PC-9 (cell line): ENCODE measurements at regions not wholly inside any gene's neighbourhood (a gene's known extent, or its start where the extent isn't known, plus 50 kb on each side); places are given as distances from the start of the nearest gene placed in this dataset.

ENCODE experiments used
- BruUV-seq: library from RNA; stranded (reverse); fragments of 400-500 nt; replicated peaks from 2 replicates; lab custom pipeline; 2021; lab: Mats Ljungman, UMichigan
- CTCF ChIA-PET: fragments of 300-600 bp; sonication (Branson Sonifier 250); formaldehyde crosslinking; loops from one replicate; lab custom pipeline; 2022; ENCODE audit warnings: antibody characterized with exemption; lab: Charles Lee
- POLR2A ChIA-PET: fragments of 300-600 bp; sonication (Branson Sonifier 250); formaldehyde crosslinking; loops from one replicate; lab custom pipeline; 2022; ENCODE audit warnings: antibody characterized with exemption; ENCODE audit not compliant: unreplicated experiment; lab: Charles Lee
- DNase-seq, 2 experiments: peaks; one replicate each; pipeline versions ENCODE4 v3.0.0 to v3.0.0-alpha.2; 2015 to 2022; ENCODE audit warnings: mixed read lengths in 1 of 2
- H2AFZ ChIP-seq: fragments of 200-600 bp; sonication (generic); 2 replicates; pipeline ENCODE4 v1.8.1; 2017; ENCODE audit warnings: antibody characterized with exemption
- H3F3A ChIP-seq: fragments of 200-600 bp; sonication (generic); 2 replicates; pipeline ENCODE4 v1.8.1; 2017; ENCODE audit warnings: antibody characterized with exemption, mild to moderate bottlenecking, low read depth; ENCODE audit not compliant: insufficient read depth
- H3K27ac ChIP-seq: fragments of 200-600 bp; sonication (generic); 2 replicates; pipeline ENCODE4 v1.6.1; 2016; ENCODE audit warnings: mixed run types
- H3K27me3 ChIP-seq: fragments of 200-600 bp; sonication (generic); 2 replicates; pipeline ENCODE4 v1.6.1; 2016; ENCODE audit warnings: low read depth, mixed run types; ENCODE audit not compliant: insufficient read depth
- H3K36me3 ChIP-seq: fragments of 200-600 bp; sonication (generic); 2 replicates; pipeline ENCODE4 v1.6.1; 2016; ENCODE audit warnings: low read depth, mixed run types
- H3K4me1 ChIP-seq: fragments of 200-600 bp; sonication (generic); replicated peaks from 2 replicates; pipeline ENCODE4 v1.6.1; 2016; ENCODE audit warnings: mixed run types; ENCODE audit not compliant: insufficient read depth
- H3K4me2 ChIP-seq: fragments of 200-600 bp; sonication (generic); 2 replicates; pipeline ENCODE4 v1.6.1; 2017; ENCODE audit warnings: mixed run types
- H3K4me3 ChIP-seq: fragments of 200-600 bp; sonication (generic); 2 replicates; pipeline ENCODE4 v1.6.1; 2016; ENCODE audit warnings: mixed run types
- H3K79me2 ChIP-seq: fragments of 200-600 bp; sonication (generic); 2 replicates; pipeline ENCODE4 v1.6.1; 2017; ENCODE audit warnings: low read depth, mixed run types
- H3K9me2 ChIP-seq: fragments of 200-600 bp; sonication (generic); 2 replicates; pipeline ENCODE4 v1.8.1; 2017; ENCODE audit warnings: mild to moderate bottlenecking; ENCODE audit not compliant: insufficient read depth
- H3K9me3 ChIP-seq: fragments of 200-600 bp; sonication (generic); 2 replicates; pipeline ENCODE4 v1.8.1; 2016; ENCODE audit warnings: low read depth; ENCODE audit not compliant: insufficient read depth
- H4K20me1 ChIP-seq: fragments of 200-600 bp; sonication (generic); 2 replicates; pipeline ENCODE4 v1.8.1; 2017; ENCODE audit not compliant: insufficient read depth
- EZH2 ChIP-seq: fragments of 200-600 bp; sonication (generic); IDR thresholded peaks from 2 replicates; pipeline ENCODE4 v1.8.0; 2017; ENCODE audit warnings: antibody characterized with exemption, low read depth
- intact Hi-C: fragments of 100-400 bp; cut with micrococcal nuclease; formaldehyde crosslinking; loops from one replicate; pipeline ENCODE4 v1.10.0; 2022; ENCODE audit not compliant: unreplicated experiment
- TF ChIP-seq, protein P1 (sequence below): fragments of 200-600 bp; sonication (generic); conservative IDR thresholded peaks from 2 replicates; pipeline ENCODE4 v1.6.1; 2017; ENCODE audit warnings: mixed run types, antibody characterized with exemption, mild to moderate bottlenecking, moderate library complexity

DNA sequence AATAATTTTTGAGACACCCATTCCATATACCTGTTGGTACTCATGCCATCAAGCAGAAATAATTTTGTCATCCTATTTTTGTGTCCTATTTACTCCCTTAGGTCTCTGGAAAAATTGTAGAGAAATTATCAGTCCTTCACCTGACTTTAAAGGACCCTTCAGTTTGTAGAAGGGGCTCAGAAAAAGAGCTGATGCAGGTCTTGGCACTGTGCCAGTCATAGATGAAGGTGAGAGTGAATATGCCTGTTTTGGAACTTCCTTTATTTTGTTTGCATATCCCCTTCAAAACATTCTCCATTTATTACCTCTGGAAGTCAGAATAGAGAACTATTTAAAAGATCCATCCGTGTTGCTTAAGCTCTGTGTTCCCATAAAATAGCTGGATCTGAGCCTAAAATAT is 321.0 kb upstream of the TPK1 start:
- Histone ChIP-seq H3K9me3 (no peaks in the 10 kb centered on the region), H3K4me1 (no peaks in the 10 kb centered on the region), H3K9me2 (no peaks in the 10 kb centered on the region), H3K79me2 (no peaks in the 10 kb centered on the region), H2AFZ (no peak overlapping the region), H3F3A (no peaks in the 10 kb centered on the region), H3K36me3 (no peaks in the 10 kb centered on the region), H3K4me2 (no peak overlapping the region), H3K27me3 (no peaks in the 10 kb centered on the region), H3K27ac (no peak overlapping the region), H3K4me3 (no peak overlapping the region), H4K20me1 (no peaks in the 10 kb centered on the region)
- DNase-seq = no peak
- POLR2A ChIA-PET = no interaction called here
- intact Hi-C loops = no loop called here
- CTCF ChIA-PET = no interaction called here
- TF ChIP-seq, protein P1, sequence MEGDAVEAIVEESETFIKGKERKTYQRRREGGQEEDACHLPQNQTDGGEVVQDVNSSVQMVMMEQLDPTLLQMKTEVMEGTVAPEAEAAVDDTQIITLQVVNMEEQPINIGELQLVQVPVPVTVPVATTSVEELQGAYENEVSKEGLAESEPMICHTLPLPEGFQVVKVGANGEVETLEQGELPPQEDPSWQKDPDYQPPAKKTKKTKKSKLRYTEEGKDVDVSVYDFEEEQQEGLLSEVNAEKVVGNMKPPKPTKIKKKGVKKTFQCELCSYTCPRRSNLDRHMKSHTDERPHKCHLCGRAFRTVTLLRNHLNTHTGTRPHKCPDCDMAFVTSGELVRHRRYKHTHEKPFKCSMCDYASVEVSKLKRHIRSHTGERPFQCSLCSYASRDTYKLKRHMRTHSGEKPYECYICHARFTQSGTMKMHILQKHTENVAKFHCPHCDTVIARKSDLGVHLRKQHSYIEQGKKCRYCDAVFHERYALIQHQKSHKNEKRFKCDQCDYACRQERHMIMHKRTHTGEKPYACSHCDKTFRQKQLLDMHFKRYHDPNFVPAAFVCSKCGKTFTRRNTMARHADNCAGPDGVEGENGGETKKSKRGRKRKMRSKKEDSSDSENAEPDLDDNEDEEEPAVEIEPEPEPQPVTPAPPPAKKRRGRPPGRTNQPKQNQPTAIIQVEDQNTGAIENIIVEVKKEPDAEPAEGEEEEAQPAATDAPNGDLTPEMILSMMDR = no peak
- no peak for TF ChIP-seq EZH2
- BruUV-seq = no TSS peak

DNA sequence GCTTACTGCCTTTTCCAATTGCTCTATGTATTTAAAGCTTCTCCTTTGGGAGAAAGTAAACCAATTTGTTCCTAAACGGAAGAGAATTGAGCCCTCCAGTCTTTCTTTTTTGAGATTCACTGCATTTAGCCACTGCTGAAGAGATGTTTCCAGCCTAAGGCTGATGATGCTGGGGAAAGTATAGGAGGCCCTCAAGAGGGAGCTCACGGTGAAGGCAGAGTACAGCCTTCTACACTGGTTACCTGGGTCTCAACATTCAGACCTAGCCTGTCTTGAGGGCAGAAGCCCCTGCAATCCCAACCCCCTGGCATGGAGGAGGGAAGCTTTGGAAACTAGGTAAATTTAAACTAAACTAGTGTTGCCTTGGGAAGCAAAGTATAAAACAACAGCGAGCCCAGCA is 316.7 kb upstream of the TPK1 start:
- no peaks in the 10 kb centered on the region for H3K27me3 ChIP-seq
- no peak for DNase-seq
- ChIA-PET CTCF (no interaction called here), POLR2A (no interaction called here)
- H3K4me2 ChIP-seq = no peak overlapping the region
- H3K4me1 ChIP-seq = no peaks in the 10 kb centered on the region
- no peak overlapping the region for H2AFZ ChIP-seq
- no peaks in the 10 kb centered on the region for H3F3A ChIP-seq
- H3K4me3 ChIP-seq = no peak overlapping the region
- no peak overlapping the region for H3K27ac ChIP-seq
- H3K79me2 ChIP-seq = no peaks in the 10 kb centered on the region
- no TSS peak for BruUV-seq
- TF ChIP-seq, protein P1 = no peak
- TF ChIP-seq EZH2 = no peak
- H3K9me3 ChIP-seq = no peaks in the 10 kb centered on the region
- intact Hi-C loops = no loop called here
- H3K36me3 ChIP-seq = no peaks in the 10 kb centered on the region
- H3K9me2 ChIP-seq = no peaks in the 10 kb centered on the region
- H4K20me1 ChIP-seq = no peaks in the 10 kb centered on the region

DNA sequence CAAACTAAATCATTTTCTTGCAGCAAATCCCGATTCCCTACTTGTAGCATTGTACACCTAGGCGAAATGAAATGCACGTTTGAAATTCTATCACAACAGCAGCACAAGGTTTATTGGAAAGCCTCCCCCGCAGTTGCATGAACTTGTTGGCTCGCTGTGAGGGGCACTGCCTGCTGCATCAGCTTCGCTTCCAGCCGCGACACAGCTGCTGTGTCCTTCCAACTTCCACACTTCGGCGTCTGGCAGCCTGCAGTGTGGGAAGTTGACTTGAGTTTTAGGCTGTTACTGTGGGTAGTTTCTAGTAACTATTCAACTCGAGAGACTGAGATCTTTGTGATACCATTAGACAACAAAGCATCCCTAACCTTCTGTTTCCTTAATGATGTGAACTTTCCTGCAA is 315.8 kb upstream of the TPK1 start:
- Histone ChIP-seq H3K27me3 (no peaks in the 10 kb centered on the region), H3K9me2 (no peaks in the 10 kb centered on the region), H3F3A (no peaks in the 10 kb centered on the region), H3K4me1 (no peaks in the 10 kb centered on the region), H3K4me3 (no peak overlapping the region), H3K4me2 (no peak overlapping the region), H3K27ac (no peak overlapping the region), H3K36me3 (no peaks in the 10 kb centered on the region), H2AFZ (no peak overlapping the region), H3K79me2 (no peaks in the 10 kb centered on the region), H3K9me3 (no peaks in the 10 kb centered on the region), H4K20me1 (no peaks in the 10 kb centered on the region)
- TF ChIP-seq, protein P1 = no peak
- TF ChIP-seq EZH2 = no peak
- ChIA-PET CTCF (interaction anchor here (0.7 kb wide), 1 partner anchor 984 kb away, joined by 3 read pairs; no protein-coding TSS in a partner anchor), POLR2A (no interaction called here)
- DNase-seq = no peak
- intact Hi-C loops = no loop called here
- BruUV-seq = no TSS peak
